ENCODE measurements at regions not wholly inside any gene's neighbourhood (a gene's known extent, or its start where the extent isn't known, plus 50 kb on each side); places are given as distances from the start of the nearest gene placed in this dataset.

- no peak for TF ChIP-seq CTCF (IDR thresholded peaks at IDR 0.05; ENCODE audit: low read depth, low read length)
- TF ChIP-seq EZH2phosphoT487 (IDR thresholded peaks at IDR 0.05; ENCODE audit: low read depth) = no peak
These were observed 272.6 kb upstream of the TUT7 start for GRCh38 chr9:86626802-86627201.
